Activated T-helper 1 cell treated with anti-CD3 and anti-CD28 coated beads, Interleukin-12 subunit alpha, Interleukin-12 subunit beta, Interleukin-2, Interleukin-4 antibody, amounts not matched to agents 30 ng/mL and 10 ng/mL and 1 ng/mL, durations not matched to agents 14 hours and 24 hours and 36 hours (primary cell): ENCODE measurements at regions not wholly inside any gene's neighbourhood (a gene's known extent, or its start where the extent isn't known, plus 50 kb on each side); places are given as distances from the start of the nearest gene placed in this dataset.
"Not testable (repeated sequence)": the region's sequence is repeated elsewhere in the genome, so short reads cannot be mapped to it uniquely, and the experiment has no call there.

Experiments used
- DNase-seq: peaks from one replicate; pipeline ENCODE4 v3.0.0; 2021; ENCODE audit warnings: low spot score
- H3K27ac Mint-ChIP-seq: one replicate; pipeline ENCODE4 v1.8.0; 2021; ENCODE audit warnings: mild to moderate bottlenecking, mixed read lengths
- H3K27me3 Mint-ChIP-seq: one replicate; pipeline ENCODE4 v1.8.0; 2022; ENCODE audit warnings: mild to moderate bottlenecking, moderate library complexity, mixed read lengths; ENCODE audit not compliant: insufficient read depth
- H3K36me3 Mint-ChIP-seq: one replicate; pipeline ENCODE4 v1.8.0; 2021; ENCODE audit warnings: low read depth, mixed read lengths
- H3K4me1 Mint-ChIP-seq: one replicate; pipeline ENCODE4 v1.8.0; 2021; ENCODE audit warnings: low read depth, mixed read lengths
- H3K4me3 Mint-ChIP-seq: one replicate; pipeline ENCODE4 v1.8.0; 2021; ENCODE audit warnings: mild to moderate bottlenecking, moderate library complexity, mixed read lengths
- H3K9me3 Mint-ChIP-seq: one replicate; pipeline ENCODE4 v1.8.0; 2021; ENCODE audit warnings: mixed read lengths
- intact Hi-C: fragments of 100-400 bp; cut with micrococcal nuclease; formaldehyde crosslinking; loops from one replicate; pipeline ENCODE4 v1.15.1; 2024

- Mint-ChIP-seq H3K9me3 (no peaks in the 10 kb centered on the region), H3K36me3 (no peaks in the 10 kb centered on the region)
- no peak for DNase-seq
These were observed 249.8 kb upstream of the ARRDC3 start for GRCh38 chr5:91632871-91633270.

GRCh38 chr5:91611746-91612145 is 228.6 kb upstream of the ARRDC3 start:
- Mint-ChIP-seq H3K4me1 (no peaks in the 10 kb centered on the region), H3K36me3 (no peaks in the 10 kb centered on the region), H3K4me3 (no peak overlapping the region), H3K9me3 (no peaks in the 10 kb centered on the region), H3K27me3 (peaks cover 2% of the 10 kb centered on the region), H3K27ac (no peak overlapping the region)
- no peak for DNase-seq
- intact Hi-C loops: no loop called here

More at GRCh38 chr5:91632871-91633270, 249.8 kb upstream of the ARRDC3 start:
- intact Hi-C loops: no loop called here
- Mint-ChIP-seq H3K4me3 (no peak overlapping the region), H3K27ac (no peak overlapping the region), H3K27me3 (no peaks in the 10 kb centered on the region), H3K4me1 (no peaks in the 10 kb centered on the region)

GRCh38 chr5:91607675-91608074 is 224.6 kb upstream of the ARRDC3 start:
- H3K4me3 Mint-ChIP-seq: no peak overlapping the region
- H3K27ac Mint-ChIP-seq: no peak overlapping the region
- no peaks in the 10 kb centered on the region for H3K9me3 Mint-ChIP-seq
- H3K27me3 Mint-ChIP-seq: peaks cover 2% of the 10 kb centered on the region
- intact Hi-C loops: no loop called here
- DNase-seq: no peak
- no peaks in the 10 kb centered on the region for H3K4me1 Mint-ChIP-seq
- H3K36me3 Mint-ChIP-seq: no peaks in the 10 kb centered on the region

DNA sequence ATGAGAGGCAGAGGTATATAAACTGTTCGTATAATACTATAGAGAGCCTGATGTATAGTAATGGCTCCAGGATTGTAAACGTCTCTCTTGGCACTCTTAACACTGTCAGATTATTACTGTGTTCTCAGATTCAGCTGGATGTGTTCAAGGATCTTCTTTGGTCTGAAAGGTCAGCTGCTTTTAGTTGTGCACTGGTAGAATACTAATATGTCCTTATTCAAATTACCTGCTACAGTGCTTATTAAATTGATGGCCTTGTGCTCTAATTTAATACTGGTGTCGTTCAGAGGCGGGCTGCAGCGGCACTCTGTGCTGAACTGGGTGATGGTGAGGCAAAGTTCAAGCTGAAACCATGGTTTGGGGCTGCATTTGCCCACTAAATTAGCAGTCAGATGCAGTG is 216.7 kb upstream of the ARRDC3 start:
- no peak overlapping the region for H3K4me3 Mint-ChIP-seq

GRCh38 chr5:91598216-91598615 is 215.1 kb upstream of the ARRDC3 start:
- H3K36me3 Mint-ChIP-seq: no peaks in the 10 kb centered on the region
- H3K4me3 Mint-ChIP-seq: no peak overlapping the region

More for the DNA sequence above, 216.7 kb upstream of the ARRDC3 start:
- no peaks in the 10 kb centered on the region for H3K36me3 Mint-ChIP-seq
- H3K4me1 Mint-ChIP-seq: no peaks in the 10 kb centered on the region
- DNase-seq: no peak
- no peaks in the 10 kb centered on the region for H3K27me3 Mint-ChIP-seq
- H3K27ac Mint-ChIP-seq: no peak overlapping the region
- H3K9me3 Mint-ChIP-seq: peaks cover 3% of the 10 kb centered on the region
- intact Hi-C loops: no loop called here

DNA sequence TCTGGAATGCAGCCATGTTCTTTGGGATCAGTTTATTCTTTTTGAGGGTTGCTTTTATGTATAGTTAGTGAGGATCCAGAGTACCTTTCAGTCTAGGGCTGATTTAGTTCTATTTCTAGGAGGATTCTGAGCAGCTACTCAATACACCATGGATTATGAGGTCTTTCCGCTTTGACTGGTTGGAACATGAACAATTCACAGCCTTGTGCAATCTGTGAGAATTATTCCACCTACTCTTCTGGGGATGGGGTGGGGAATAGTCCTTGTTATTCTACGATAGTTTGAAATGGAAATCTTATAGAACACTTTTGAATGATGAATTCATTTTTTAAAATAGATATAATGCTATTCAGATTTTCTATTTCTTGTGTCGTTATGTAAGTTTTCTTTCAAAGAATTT is 212.3 kb upstream of the ARRDC3 start:
- Mint-ChIP-seq H3K27me3 (no peaks in the 10 kb centered on the region), H3K27ac (no peak overlapping the region), H3K4me3 (no peak overlapping the region), H3K4me1 (no peaks in the 10 kb centered on the region), H3K36me3 (no peaks in the 10 kb centered on the region), H3K9me3 (peaks cover 26% of the 10 kb centered on the region)
- no peak for DNase-seq
- intact Hi-C loops: no loop called here

More at GRCh38 chr5:91598216-91598615, 215.1 kb upstream of the ARRDC3 start:
- Mint-ChIP-seq H3K27me3 (no peaks in the 10 kb centered on the region), H3K27ac (no peak overlapping the region), H3K9me3 (peaks cover 6% of the 10 kb centered on the region), H3K4me1 (no peaks in the 10 kb centered on the region)
- intact Hi-C loops: no loop called here
- no peak for DNase-seq

- H3K4me3 Mint-ChIP-seq: no peak overlapping the region
- no peak overlapping the region for H3K27ac Mint-ChIP-seq
- intact Hi-C loops: no loop called here
- DNase-seq: no peak
- no peaks in the 10 kb centered on the region for H3K4me1 Mint-ChIP-seq
- H3K27me3 Mint-ChIP-seq: no peaks in the 10 kb centered on the region
- peaks cover 34% of the 10 kb centered on the region for H3K9me3 Mint-ChIP-seq
- no peaks in the 10 kb centered on the region for H3K36me3 Mint-ChIP-seq
These were observed 208.0 kb upstream of the ARRDC3 start for GRCh38 chr5:91591076-91591475.

DNA sequence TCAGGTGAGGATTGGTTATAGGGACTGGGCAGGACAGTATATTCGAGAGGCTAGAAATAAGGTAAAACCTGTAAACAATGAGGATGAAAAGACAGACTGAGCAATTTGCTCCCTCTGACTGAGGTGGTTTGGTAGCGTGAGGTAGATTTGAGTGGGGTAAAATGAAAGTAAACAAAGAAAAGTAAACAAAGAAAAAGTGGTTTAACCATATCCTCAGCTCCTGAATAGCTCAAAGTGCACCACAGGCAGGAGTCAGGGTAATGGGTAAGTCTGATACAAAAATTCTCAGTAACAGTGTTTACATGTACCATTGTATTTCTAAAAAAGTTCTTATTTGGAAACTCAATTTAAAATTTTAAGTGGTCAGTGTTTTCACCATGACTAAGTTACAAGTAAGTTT is 203.1 kb upstream of the ARRDC3 start:
- H3K27me3 Mint-ChIP-seq: no peaks in the 10 kb centered on the region
- intact Hi-C loops: no loop called here
- no peak overlapping the region for H3K27ac Mint-ChIP-seq
- H3K36me3 Mint-ChIP-seq: no peaks in the 10 kb centered on the region
- H3K4me1 Mint-ChIP-seq: no peaks in the 10 kb centered on the region
- no peak for DNase-seq
- H3K4me3 Mint-ChIP-seq: no peak overlapping the region
- peaks cover 15% of the 10 kb centered on the region for H3K9me3 Mint-ChIP-seq

GRCh38 chr5:91584352-91584751 is 201.2 kb upstream of the ARRDC3 start:
- Mint-ChIP-seq H3K4me1 (no peaks in the 10 kb centered on the region), H3K36me3 (no peaks in the 10 kb centered on the region), H3K27ac (no peak overlapping the region), H3K4me3 (no peak overlapping the region), H3K27me3 (no peaks in the 10 kb centered on the region), H3K9me3 (peaks cover 10% of the 10 kb centered on the region)
- intact Hi-C loops: no loop called here
- no peak for DNase-seq

GRCh38 chr5:91566012-91566411 is 182.9 kb upstream of the ARRDC3 start:
- intact Hi-C loops, DNase-seq: not testable (repeated sequence)

DNA sequence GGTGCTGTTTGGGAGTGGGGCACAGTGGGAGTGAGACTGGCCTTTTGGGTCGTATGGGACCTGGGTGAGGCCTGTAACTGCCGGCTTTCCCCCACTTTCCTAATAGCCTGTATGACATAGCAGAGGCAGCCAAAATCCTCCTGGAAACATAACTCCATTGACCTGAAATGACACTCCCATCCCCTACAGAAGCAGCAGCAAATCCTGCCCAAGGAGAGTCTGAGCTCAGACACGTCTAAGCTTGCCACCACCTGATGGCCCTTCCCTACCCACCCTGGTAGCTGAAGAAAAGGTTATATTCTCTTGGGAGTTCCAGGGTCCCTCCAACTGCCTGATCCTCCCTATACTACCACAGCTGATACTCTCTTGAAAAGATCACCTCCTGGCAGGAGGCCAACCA is 179.8 kb upstream of the ARRDC3 start:
- peaks cover 21% of the 10 kb centered on the region for H3K9me3 Mint-ChIP-seq
- H3K27me3 Mint-ChIP-seq: no peaks in the 10 kb centered on the region
- H3K4me3 Mint-ChIP-seq: no peak overlapping the region
- intact Hi-C loops: no loop called here
- H3K27ac Mint-ChIP-seq: no peak overlapping the region
- no peaks in the 10 kb centered on the region for H3K36me3 Mint-ChIP-seq
- DNase-seq: no peak
- no peaks in the 10 kb centered on the region for H3K4me1 Mint-ChIP-seq

More at GRCh38 chr5:91566012-91566411, 182.9 kb upstream of the ARRDC3 start:
- not testable (repeated sequence) for H3K27ac Mint-ChIP-seq, H3K36me3 Mint-ChIP-seq, H3K27me3 Mint-ChIP-seq, H3K4me1 Mint-ChIP-seq, H3K4me3 Mint-ChIP-seq
- peaks cover 19% of the 10 kb centered on the region for H3K9me3 Mint-ChIP-seq

DNA sequence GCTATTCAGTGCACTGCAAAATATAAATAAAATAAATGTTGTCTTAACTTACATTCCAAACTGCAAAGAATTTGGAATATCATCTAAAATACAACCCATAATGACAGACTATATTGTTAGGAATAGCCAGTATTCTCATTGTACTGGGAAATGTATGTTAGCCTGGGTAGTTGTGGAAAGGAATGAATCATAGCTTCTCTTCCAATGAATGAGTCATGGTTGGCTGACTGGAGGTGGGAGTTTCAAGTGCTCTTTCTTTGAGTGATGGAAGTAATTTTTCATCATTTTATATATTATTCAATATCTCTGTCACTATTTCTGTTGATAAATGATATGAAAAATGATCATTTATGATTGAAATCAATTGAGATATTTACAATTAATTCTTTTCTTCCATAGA is 158.6 kb upstream of the ARRDC3 start:
- intact Hi-C loops: no loop called here
- H3K4me1 Mint-ChIP-seq: no peaks in the 10 kb centered on the region
- no peak overlapping the region for H3K27ac Mint-ChIP-seq
- DNase-seq: no peak
- no peaks in the 10 kb centered on the region for H3K36me3 Mint-ChIP-seq
- H3K9me3 Mint-ChIP-seq: no peaks in the 10 kb centered on the region
- no peaks in the 10 kb centered on the region for H3K27me3 Mint-ChIP-seq
- H3K4me3 Mint-ChIP-seq: no peak overlapping the region

- Mint-ChIP-seq H3K4me3 (no peak overlapping the region), H3K27me3 (no peaks in the 10 kb centered on the region), H3K9me3 (no peaks in the 10 kb centered on the region), H3K36me3 (no peaks in the 10 kb centered on the region), H3K27ac (no peak overlapping the region), H3K4me1 (no peaks in the 10 kb centered on the region)
- no peak for DNase-seq
- intact Hi-C loops: no loop called here
These were observed 155.1 kb upstream of the ARRDC3 start for GRCh38 chr5:91538179-91538578.

DNA sequence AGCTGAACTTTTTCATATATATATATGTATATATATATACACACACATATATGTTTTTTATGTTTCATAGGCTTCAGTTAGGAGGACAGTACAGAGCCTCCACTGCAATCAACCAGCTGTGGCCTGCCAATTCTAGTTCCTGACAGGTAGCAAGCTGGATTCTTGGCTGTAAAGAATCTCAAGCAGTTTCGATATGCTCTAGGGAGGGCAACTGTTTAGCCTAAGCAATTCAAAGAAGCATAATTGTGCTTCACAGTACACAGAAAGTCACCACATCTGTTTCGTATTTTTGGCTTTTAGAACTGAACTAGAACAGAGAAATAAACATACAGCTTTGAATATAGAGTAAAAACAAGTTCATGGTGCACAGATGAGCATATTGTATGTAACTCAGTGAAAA is 152.4 kb upstream of the ARRDC3 start:
- H3K9me3 Mint-ChIP-seq: no peaks in the 10 kb centered on the region
- H3K27ac Mint-ChIP-seq: no peak overlapping the region

More for the DNA sequence above, 152.4 kb upstream of the ARRDC3 start:
- Mint-ChIP-seq H3K36me3 (no peaks in the 10 kb centered on the region), H3K4me3 (no peak overlapping the region), H3K27me3 (no peaks in the 10 kb centered on the region), H3K4me1 (no peaks in the 10 kb centered on the region)
- intact Hi-C loops: no loop called here
- no peak for DNase-seq
